GM19240 (cell line): ENCODE measurements at regions not wholly inside any gene's neighbourhood (a gene's known extent, or its start where the extent isn't known, plus 50 kb on each side); places are given as distances from the start of the nearest gene placed in this dataset.

Experiments
- DNase-seq: peaks from one replicate; pipeline ENCODE4 v3.0.0; 2011; ENCODE audit warnings: low spot score; ENCODE audit not compliant: insufficient read length

GRCh38 chr2:133766164-133766832 lies 198.0 kb upstream of the NCKAP5 start:
- DNase-seq, result no peak

- no peak for DNase-seq
These were observed 200.0 kb upstream of the NCKAP5 start for GRCh38 chr2:133768256-133768655.

- DNase-seq, result no peak
These were observed 200.6 kb upstream of the NCKAP5 start for GRCh38 chr2:133768658-133769435.

GRCh38 chr2:133773854-133774653 lies 205.8 kb upstream of the NCKAP5 start:
- DNase-seq, result no peak

- no peak for DNase-seq
These were observed 206.4 kb upstream of the NCKAP5 start for GRCh38 chr2:133774654-133775015.

- DNase-seq, result no peak
These were observed 208.8 kb upstream of the NCKAP5 start for GRCh38 chr2:133776936-133777573.

GRCh38 chr2:133777574-133777960 lies 209.3 kb upstream of the NCKAP5 start:
- no peak for DNase-seq

GRCh38 chr2:133780099-133780996 lies 212.1 kb upstream of the NCKAP5 start:
- DNase-seq, result peak; percentile 11

GRCh38 chr2:133780997-133781513 lies 212.8 kb upstream of the NCKAP5 start:
- no peak for DNase-seq

- no peak for DNase-seq
These were observed 218.9 kb upstream of the NCKAP5 start for GRCh38 chr2:133787207-133787606.

- no peak for DNase-seq
These were observed 219.4 kb upstream of the NCKAP5 start for GRCh38 chr2:133787651-133788050.

GRCh38 chr2:133788386-133788785 lies 220.1 kb upstream of the NCKAP5 start:
- no peak for DNase-seq

GRCh38 chr2:133789743-133790142 lies 221.5 kb upstream of the NCKAP5 start:
- no peak for DNase-seq

- no peak for DNase-seq
These were observed 222.4 kb upstream of the NCKAP5 start for GRCh38 chr2:133790711-133791110.

- DNase-seq, result no peak
These were observed 222.9 kb upstream of the NCKAP5 start for GRCh38 chr2:133791191-133791590.

GRCh38 chr2:133792223-133792622 lies 224.0 kb upstream of the NCKAP5 start:
- no peak for DNase-seq

GRCh38 chr2:133794114-133794513 lies 225.9 kb upstream of the NCKAP5 start:
- no peak for DNase-seq

GRCh38 chr2:133801946-133802345 lies 233.7 kb upstream of the NCKAP5 start:
- no peak for DNase-seq

GRCh38 chr2:133802409-133803039 lies 234.3 kb upstream of the NCKAP5 start:
- DNase-seq, result no peak

- DNase-seq, result no peak
These were observed 238.3 kb upstream of the NCKAP5 start for GRCh38 chr2:133806564-133806963.
